ENCODE measurements at regions not wholly inside any gene's neighbourhood (a gene's known extent, or its start where the extent isn't known, plus 50 kb on each side); places are given as distances from the start of the nearest gene placed in this dataset.

DNA sequence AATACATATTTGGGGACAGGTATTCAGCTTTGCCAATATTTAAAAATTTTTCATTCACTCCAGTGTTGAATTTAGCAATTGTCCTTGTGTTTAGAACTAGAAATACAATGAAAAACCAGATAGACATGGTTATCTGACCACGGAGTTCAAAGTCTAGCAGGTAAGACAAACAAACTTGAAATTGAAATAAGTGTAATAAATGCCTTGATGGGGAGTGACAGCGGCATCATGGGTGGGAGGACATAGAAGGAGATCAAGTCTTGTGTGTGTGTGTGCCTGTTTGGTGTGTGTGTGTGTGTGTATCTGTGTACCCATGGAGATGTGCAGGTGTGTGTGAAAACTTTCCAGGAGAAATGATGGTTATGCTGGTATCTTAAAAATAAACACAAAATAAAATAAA is 750.0 kb upstream of the CITED2 start:
- Mint-ChIP-seq H3K27me3 (ENCODE audit: insufficient read depth, unreplicated experiment) (no peaks in the 10 kb centered on the region), H3K4me3 (ENCODE audit: unreplicated experiment) (no peak overlapping the region)

DNA sequence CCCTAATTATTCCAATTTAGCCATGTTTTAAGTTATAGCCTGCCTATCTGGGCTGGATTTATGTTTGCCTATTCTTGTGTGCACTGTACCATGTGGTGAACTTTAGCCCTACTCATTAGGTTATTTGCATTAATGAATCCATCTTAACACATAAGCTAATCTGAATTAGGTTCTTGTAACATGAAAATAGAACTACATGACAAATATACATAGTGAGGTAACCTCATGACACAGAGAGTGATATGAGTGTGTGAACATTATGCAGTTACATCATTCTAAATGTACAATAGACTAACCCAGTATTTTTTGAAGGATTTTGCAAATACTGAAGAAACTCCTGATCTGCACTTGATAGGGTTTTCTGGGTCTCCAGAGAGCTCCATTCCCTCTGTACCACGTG is 733.7 kb upstream of the CITED2 start:
- Mint-ChIP-seq H3K4me3 (ENCODE audit: unreplicated experiment) (no peak overlapping the region), H3K4me1 (ENCODE audit: insufficient read depth, unreplicated experiment) (peaks cover 6% of the 10 kb centered on the region), H3K36me3 (ENCODE audit: insufficient read depth, unreplicated experiment) (no peaks in the 10 kb centered on the region), H3K27ac (ENCODE audit: low read depth, unreplicated experiment) (no peak overlapping the region), H3K27me3 (ENCODE audit: insufficient read depth, unreplicated experiment) (no peaks in the 10 kb centered on the region), H3K9me3 (ENCODE audit: unreplicated experiment) (no peaks in the 10 kb centered on the region)
- intact Hi-C loops (cut with micrococcal nuclease): no loop called here
- no peak for TF ChIP-seq CTCF (IDR thresholded peaks at IDR 0.05; ENCODE audit: unreplicated experiment)
- ChIA-PET POLR2A (no interaction called here), CTCF (no interaction called here)
- BruUV-seq (replicated peaks): no TSS peak
- DNase-seq (ENCODE audit: unreplicated experiment): no peak

More for the DNA sequence above, 750.0 kb upstream of the CITED2 start:
- ChIA-PET POLR2A (no interaction called here), CTCF (no interaction called here)
- no peak for TF ChIP-seq CTCF (IDR thresholded peaks at IDR 0.05; ENCODE audit: unreplicated experiment)
- Mint-ChIP-seq H3K27ac (ENCODE audit: low read depth, unreplicated experiment) (no peak overlapping the region), H3K36me3 (ENCODE audit: insufficient read depth, unreplicated experiment) (no peaks in the 10 kb centered on the region), H3K9me3 (ENCODE audit: unreplicated experiment) (peaks cover 8% of the 10 kb centered on the region), H3K4me1 (ENCODE audit: insufficient read depth, unreplicated experiment) (no peaks in the 10 kb centered on the region)
- no TSS peak for BruUV-seq (replicated peaks)
- intact Hi-C loops (cut with micrococcal nuclease): no loop called here
- no peak for DNase-seq (ENCODE audit: unreplicated experiment)

DNA sequence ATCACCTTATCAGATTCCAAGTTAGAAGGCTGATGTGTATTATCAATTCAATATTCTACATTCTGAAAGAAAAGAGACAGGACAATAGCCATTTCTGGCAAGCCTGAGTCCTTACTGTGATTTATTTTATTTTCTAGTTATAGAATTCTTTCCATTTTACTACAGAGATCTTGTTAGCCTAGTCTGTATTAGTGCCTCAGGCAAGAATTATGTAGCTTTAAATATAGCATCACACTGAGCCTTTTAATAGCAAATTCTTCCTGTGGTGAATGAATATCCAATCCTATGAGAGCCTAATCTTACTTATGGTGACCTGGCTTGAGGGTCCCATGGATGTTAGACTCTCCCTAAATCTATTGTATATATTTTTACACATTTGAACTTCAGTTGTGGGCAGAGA is 732.8 kb upstream of the CITED2 start:
- CTCF ChIA-PET: no interaction called here
- Mint-ChIP-seq H3K27me3 (ENCODE audit: insufficient read depth, unreplicated experiment) (no peaks in the 10 kb centered on the region), H3K4me3 (ENCODE audit: unreplicated experiment) (no peak overlapping the region), H3K36me3 (ENCODE audit: insufficient read depth, unreplicated experiment) (no peaks in the 10 kb centered on the region), H3K4me1 (ENCODE audit: insufficient read depth, unreplicated experiment) (peaks cover 6% of the 10 kb centered on the region), H3K27ac (ENCODE audit: low read depth, unreplicated experiment) (no peak overlapping the region), H3K9me3 (ENCODE audit: unreplicated experiment) (no peaks in the 10 kb centered on the region)
- intact Hi-C loops (cut with micrococcal nuclease): no loop called here
- TF ChIP-seq CTCF (IDR thresholded peaks at IDR 0.05; ENCODE audit: unreplicated experiment): no peak
- no peak for DNase-seq (ENCODE audit: unreplicated experiment)
- POLR2A ChIA-PET: no interaction called here
- BruUV-seq (replicated peaks): no TSS peak

GRCh38 chr6:140105857-140106256 is 731.4 kb upstream of the CITED2 start:
- peak; percentile 29 for DNase-seq (ENCODE audit: unreplicated experiment)
- BruUV-seq (replicated peaks): no TSS peak
- H3K36me3 Mint-ChIP-seq (ENCODE audit: insufficient read depth, unreplicated experiment): no peaks in the 10 kb centered on the region
- H3K27me3 Mint-ChIP-seq (ENCODE audit: insufficient read depth, unreplicated experiment): no peaks in the 10 kb centered on the region
- ChIA-PET POLR2A (no interaction called here), CTCF (interaction anchor here (0.7 kb wide), 1 partner anchor 19 kb away, joined by 3 read pairs; no protein-coding TSS in a partner anchor)
- TF ChIP-seq CTCF (IDR thresholded peaks at IDR 0.05; ENCODE audit: unreplicated experiment): peak; percentile 22
- intact Hi-C loops (cut with micrococcal nuclease): no loop called here
- H3K9me3 Mint-ChIP-seq (ENCODE audit: unreplicated experiment): no peaks in the 10 kb centered on the region
- H3K4me3 Mint-ChIP-seq (ENCODE audit: unreplicated experiment): no peak overlapping the region
- H3K27ac Mint-ChIP-seq (ENCODE audit: low read depth, unreplicated experiment): no peak overlapping the region
- H3K4me1 Mint-ChIP-seq (ENCODE audit: insufficient read depth, unreplicated experiment): peaks cover 14% of the 10 kb centered on the region

Data from MCF 10A (cell line).